IMR-90 (cell line): ENCODE measurements at regions not wholly inside any gene's neighbourhood (a gene's known extent, or its start where the extent isn't known, plus 50 kb on each side); places are given as distances from the start of the nearest gene placed in this dataset.

Experiments
- ATAC-seq: fragments of 200-7000 bp; cut with Tn5 transposase; 2 replicates; pipeline ENCODE4 v1.9.1; 2020; ENCODE audit warnings: low read depth, mild to moderate bottlenecking, moderate library complexity
- BruUV-seq: library from RNA; stranded (reverse); fragments of 400-500 nt; replicated peaks from 2 replicates; lab custom pipeline; 2021; lab: Mats Ljungman, UMichigan
- CTCF ChIA-PET: fragments of 300-600 bp; formaldehyde crosslinking; extraction: SDS; loops from one replicate; lab custom pipeline; 2021; ENCODE audit warnings: antibody characterized with exemption; lab: Yijun Ruan, JAX
- POLR2A ChIA-PET: fragments of 300-600 bp; sonication (Branson Sonifier 250); formaldehyde crosslinking; loops from one replicate; lab custom pipeline; 2022; ENCODE audit warnings: antibody characterized with exemption; ENCODE audit not compliant: unreplicated experiment; lab: Charles Lee
- DNase-seq: peaks from one replicate; pipeline ENCODE4 v3.0.0; 2013
- H2AFZ ChIP-seq: replicated peaks from 2 replicates; pipeline ENCODE3; 2013; ENCODE audit warnings: low read length, mild to moderate bottlenecking; ENCODE audit not compliant: poor library complexity
- H2AK5ac ChIP-seq: 2 replicates; pipeline ENCODE4 v1.6.1; 2013; ENCODE audit warnings: low read depth, low read length, inconsistent platforms
- H2AK9ac ChIP-seq: replicated peaks from 2 replicates; pipeline ENCODE3; 2013; ENCODE audit warnings: mild to moderate bottlenecking, low read depth, low read length, moderate library complexity; ENCODE audit not compliant: poor library complexity
- H2BK120ac ChIP-seq: 2 replicates; pipeline ENCODE4 v1.6.1; 2013; ENCODE audit warnings: low read depth, low read length, inconsistent platforms
- H2BK15ac ChIP-seq: 3 replicates; pipeline ENCODE4 v1.6.1; 2013; ENCODE audit warnings: low read depth, low read length, inconsistent platforms
- H2BK20ac ChIP-seq: 2 replicates; pipeline ENCODE4 v1.6.1; 2013; ENCODE audit warnings: low read depth, mild to moderate bottlenecking, inconsistent platforms, low read length, moderate library complexity
- H2BK5ac ChIP-seq: 2 replicates; pipeline ENCODE4 v1.6.1; 2013; ENCODE audit warnings: mild to moderate bottlenecking, low read depth, low read length, inconsistent platforms; ENCODE audit not compliant: poor library complexity, severe bottlenecking
- H3K14ac ChIP-seq: replicated peaks from 2 replicates; pipeline ENCODE4 v1.6.1; 2013; ENCODE audit warnings: low read depth, low read length, inconsistent platforms
- H3K18ac ChIP-seq: 2 replicates; pipeline ENCODE4 v1.6.1; 2013; ENCODE audit warnings: low read depth, low read length, control low read depth
- H3K23ac ChIP-seq: 2 replicates; pipeline ENCODE4 v1.6.1; 2013; ENCODE audit warnings: low read depth, low read length, inconsistent platforms
- H3K27ac ChIP-seq: 2 replicates; pipeline ENCODE4 v1.5.1; 2013; ENCODE audit warnings: mild to moderate bottlenecking, control low read depth, low read length; ENCODE audit not compliant: insufficient read depth
- H3K27me3 ChIP-seq: 2 replicates; pipeline ENCODE4 v1.6.1; 2013; ENCODE audit warnings: low read length; ENCODE audit not compliant: control insufficient read depth, insufficient read depth
- H3K36me3 ChIP-seq: 2 replicates; pipeline ENCODE4 v1.6.1; 2013; ENCODE audit warnings: low read length, mixed read lengths; ENCODE audit not compliant: control insufficient read depth, insufficient read depth
- H3K4ac ChIP-seq: 2 replicates; pipeline ENCODE4 v1.6.1; 2013; ENCODE audit warnings: low read depth, low read length, inconsistent platforms
- H3K4me1 ChIP-seq: 2 replicates; pipeline ENCODE4 v1.6.1; 2013; ENCODE audit warnings: low read length, mixed read lengths; ENCODE audit not compliant: control insufficient read depth, insufficient read depth
- H3K4me2 ChIP-seq: 2 replicates; pipeline ENCODE4 v1.6.1; 2013; ENCODE audit warnings: low read depth, mild to moderate bottlenecking, control low read depth, low read length, moderate library complexity
- H3K4me3 ChIP-seq: 2 replicates; pipeline ENCODE4 v1.5.1; 2013; ENCODE audit warnings: low read depth, mild to moderate bottlenecking, control low read depth, low read length, moderate library complexity; ENCODE audit not compliant: insufficient read depth
- H3K56ac ChIP-seq: 2 replicates; pipeline ENCODE4 v1.6.1; 2013; ENCODE audit warnings: low read length, inconsistent platforms; ENCODE audit not compliant: insufficient read depth; ENCODE audit errors: extremely low read depth
- H3K79me1 ChIP-seq, 2 experiments: 2 replicates each; pipeline ENCODE4 v1.6.1; 2013; ENCODE audit warnings: low read length in 2 of 2, inconsistent platforms in 1 of 2, low read depth in 1 of 2
- H3K9ac ChIP-seq: 2 replicates; pipeline ENCODE4 v1.6.1; 2013; ENCODE audit warnings: low read depth, low read length, control low read depth
- H3K9me1 ChIP-seq: 2 replicates; pipeline ENCODE4 v1.6.1; 2013; ENCODE audit warnings: low read length, inconsistent platforms; ENCODE audit not compliant: insufficient read depth
- H3K9me3 ChIP-seq: 2 replicates; pipeline ENCODE4 v1.6.1; 2013; ENCODE audit warnings: low read length; ENCODE audit not compliant: control insufficient read depth, insufficient read depth
- H4K20me1 ChIP-seq: 2 replicates; pipeline ENCODE4 v1.6.1; 2013; ENCODE audit warnings: low read length, inconsistent platforms; ENCODE audit not compliant: insufficient read depth
- H4K5ac ChIP-seq: 2 replicates; pipeline ENCODE4 v1.6.1; 2013; ENCODE audit warnings: mild to moderate bottlenecking, low read depth, low read length, control low read depth
- H4K8ac ChIP-seq, 2 experiments: 2 replicates each; pipeline ENCODE4 v1.6.1; 2013; ENCODE audit warnings: low read depth in 2 of 2, low read length in 2 of 2, control low read depth in 1 of 2, inconsistent platforms in 1 of 2
- H4K91ac ChIP-seq: 2 replicates; pipeline ENCODE4 v1.6.1; 2013; ENCODE audit warnings: low read depth, low read length, inconsistent platforms; ENCODE audit not compliant: insufficient read depth
- CEBPB ChIP-seq: IDR thresholded peaks from 2 replicates; pipeline ENCODE4 v1.6.1; 2012; ENCODE audit warnings: low read depth, low read length, improper control_type of control experiment
- WGBS, 2 experiments: methylation state at CpG; one replicate each; pipeline versions ENCODE4 v1.1.5 to v1.1.7; 2013; ENCODE audit warnings: missing lambda C conversion rate in 2 of 2; ENCODE audit not compliant: insufficient read length in 1 of 2; ENCODE audit errors: extremely low coverage in 2 of 2; 5-methylcytosine and 5-hydroxymethylcytosine counted together
- dilution Hi-C: fragments of 300-500 bp; cut with HindIII; formaldehyde crosslinking; loops from one replicate; pipeline ENCODE4 v1.14.3; 2018; ENCODE audit warnings: low sequenced_read_pairs; ENCODE audit not compliant: unreplicated experiment
- in situ Hi-C: fragments of 300-500 bp; cut with MboI; formaldehyde crosslinking; loops from 3 replicates; pipeline ENCODE4 v1.14.3; 2019; ENCODE audit warnings: low sequenced_read_pairs, inconsistent platforms, mixed read lengths
- intact Hi-C: fragments of 100-400 bp; cut with micrococcal nuclease; formaldehyde crosslinking; loops from 2 replicates; pipeline ENCODE4 v1.10.0; 2022
- TF ChIP-seq, protein P1 (sequence below): conservative IDR thresholded peaks from 2 replicates; pipeline ENCODE4 v1.5.1; 2012; ENCODE audit warnings: mild to moderate bottlenecking, low read depth, low read length, improper control_type of control experiment

DNA sequence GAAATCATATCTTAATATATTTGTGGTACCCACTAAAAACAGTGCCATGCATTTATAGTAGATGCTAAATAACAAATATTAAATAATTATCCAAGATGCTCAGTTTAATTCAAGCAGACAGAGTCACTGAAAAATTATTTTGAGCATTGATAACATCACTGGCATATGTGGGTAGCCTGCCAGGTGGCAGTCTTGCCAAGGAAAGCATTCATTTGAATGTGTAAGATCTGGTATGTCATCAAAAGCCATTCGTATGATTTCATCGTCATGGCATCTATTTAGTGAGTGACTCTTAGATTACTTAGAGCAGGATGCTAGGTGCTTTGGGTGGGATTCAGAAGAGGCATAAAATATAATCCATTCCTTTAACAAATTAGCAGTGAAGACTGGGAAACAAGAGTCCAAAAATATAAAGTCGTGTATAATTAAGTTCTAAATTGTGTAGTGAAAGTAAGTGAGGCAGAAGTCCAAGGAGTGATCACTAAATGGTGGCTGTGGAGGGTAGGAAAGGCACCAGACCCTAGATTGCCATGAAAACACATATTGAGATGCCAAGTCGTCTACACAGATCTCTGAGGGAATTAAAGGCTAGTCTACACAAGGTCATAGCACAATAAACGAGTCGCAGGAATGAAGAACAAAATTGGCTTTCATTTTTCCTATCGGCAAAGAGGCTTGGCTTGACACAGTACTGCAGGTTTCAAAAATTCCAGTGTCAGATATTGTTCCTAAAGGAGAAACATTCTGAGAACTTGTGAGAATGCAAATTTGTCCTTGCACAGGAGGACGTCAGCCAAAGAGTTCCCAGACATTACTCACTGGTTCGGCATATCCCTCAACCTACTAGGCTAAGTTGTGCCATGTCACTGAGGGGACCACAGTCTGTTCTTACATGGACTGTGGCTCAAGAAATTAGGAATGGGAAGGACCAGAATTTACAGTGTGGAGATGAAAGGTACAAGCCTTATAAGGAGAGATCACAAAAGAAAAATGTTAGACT, 130.8 kb downstream of the LYPLAL1 start:
- ChIA-PET POLR2A (no interaction called here), CTCF (no interaction called here)
- no peak overlapping the region for H3K9ac ChIP-seq
- WGBS, 2 experiments = 66% methylated on average over 4 of the region's 9 CpGs; no CpG with 5 or more reads in 1 of the 2 experiments
- H3K4ac ChIP-seq = peak overlapping the region; percentile 43; the same call in 1 of the 2 replicates
- H3K9me1 ChIP-seq = no peaks in the 10 kb centered on the region
- H3K36me3 ChIP-seq = no peaks in the 10 kb centered on the region
- DNase-seq (peak; percentile 67), ATAC-seq (peak; percentile 32)
- H4K91ac ChIP-seq = no peak overlapping the region; the same call in 1 of the 2 replicates
- H3K18ac ChIP-seq = peak overlapping the region; percentile 23; the same call in 1 of the 2 replicates
- peaks cover 4% of the 10 kb centered on the region; the same call in 1 of the 2 replicates for H3K9me3 ChIP-seq
- no peak overlapping the region for H3K4me3 ChIP-seq
- H2BK15ac ChIP-seq = no peak overlapping the region
- H3K79me1 ChIP-seq = no peaks in the 10 kb centered on the region
- H4K8ac ChIP-seq = no peak overlapping the region
- in situ Hi-C loops (no loop called here), dilution Hi-C loops (no loop called here), intact Hi-C loops (no loop called here)
- H2AK9ac ChIP-seq = no peak overlapping the region
- no peak overlapping the region for H2AK5ac ChIP-seq
- H3K14ac ChIP-seq = peak overlapping the region; percentile 37; the same call in 1 of the 2 replicates
- H2BK20ac ChIP-seq = no peak overlapping the region
- H2BK5ac ChIP-seq = no peak overlapping the region
- no TSS peak for BruUV-seq
- no peak overlapping the region for H2BK120ac ChIP-seq
- no peaks in the 10 kb centered on the region for H4K20me1 ChIP-seq
- no peaks in the 10 kb centered on the region for H3K27me3 ChIP-seq
- no peak overlapping the region for H4K5ac ChIP-seq
- no peak overlapping the region for H3K56ac ChIP-seq
- H3K4me1 ChIP-seq = peaks cover 2% of the 10 kb centered on the region; the same call in 1 of the 2 replicates
- H3K27ac ChIP-seq = no peak overlapping the region
- no peak overlapping the region for H3K23ac ChIP-seq
- TF ChIP-seq CEBPB = no peak
- TF ChIP-seq, protein P1, sequence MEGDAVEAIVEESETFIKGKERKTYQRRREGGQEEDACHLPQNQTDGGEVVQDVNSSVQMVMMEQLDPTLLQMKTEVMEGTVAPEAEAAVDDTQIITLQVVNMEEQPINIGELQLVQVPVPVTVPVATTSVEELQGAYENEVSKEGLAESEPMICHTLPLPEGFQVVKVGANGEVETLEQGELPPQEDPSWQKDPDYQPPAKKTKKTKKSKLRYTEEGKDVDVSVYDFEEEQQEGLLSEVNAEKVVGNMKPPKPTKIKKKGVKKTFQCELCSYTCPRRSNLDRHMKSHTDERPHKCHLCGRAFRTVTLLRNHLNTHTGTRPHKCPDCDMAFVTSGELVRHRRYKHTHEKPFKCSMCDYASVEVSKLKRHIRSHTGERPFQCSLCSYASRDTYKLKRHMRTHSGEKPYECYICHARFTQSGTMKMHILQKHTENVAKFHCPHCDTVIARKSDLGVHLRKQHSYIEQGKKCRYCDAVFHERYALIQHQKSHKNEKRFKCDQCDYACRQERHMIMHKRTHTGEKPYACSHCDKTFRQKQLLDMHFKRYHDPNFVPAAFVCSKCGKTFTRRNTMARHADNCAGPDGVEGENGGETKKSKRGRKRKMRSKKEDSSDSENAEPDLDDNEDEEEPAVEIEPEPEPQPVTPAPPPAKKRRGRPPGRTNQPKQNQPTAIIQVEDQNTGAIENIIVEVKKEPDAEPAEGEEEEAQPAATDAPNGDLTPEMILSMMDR = peak; percentile 18; the same call in 1 of the 2 replicates
- H2AFZ ChIP-seq = no peak overlapping the region
- no peak overlapping the region for H3K4me2 ChIP-seq
